ENCODE measurements at regions not wholly inside any gene's neighbourhood (a gene's known extent, or its start where the extent isn't known, plus 50 kb on each side); places are given as distances from the start of the nearest gene placed in this dataset.

- 32 to 50% methylated on average over 6 of the region's 6 CpGs for WGBS, 2 donors
- no peaks in the 10 kb centered on the region for H3K36me3 ChIP-seq
- ATAC-seq (peak in 7 of 8 donors; percentile 45 to 87 (median 66)), DNase-seq (peak; percentile 13 to 21)
- TF ChIP-seq CTCF (IDR thresholded peaks at IDR 0.05), result no peak
- intact Hi-C loops (cut with DNase I), result loop anchor here in 1 of 10 donors (5.0 kb wide), 1 partner anchor 88 kb away; no protein-coding TSS in a partner anchor
- H3K9me3 ChIP-seq, result no peaks in the 10 kb centered on the region
- H3K4me1 ChIP-seq, result peaks cover 0 to 25% (median 13%) of the 10 kb centered on the region in 9 donors
- H3K27me3 ChIP-seq, result no peaks in the 10 kb centered on the region
- H3K4me3 ChIP-seq, result no peak overlapping the region
- peak overlapping the region in 9 of 10 donors; percentile 22 to 76 (median 64) for H3K27ac ChIP-seq
These were observed 521.4 kb upstream of the JAG1 start for GRCh38 chr20:11195169-11195568.

GRCh38 chr20:11195899-11196558 lies 522.2 kb upstream of the JAG1 start:
- Histone ChIP-seq H3K27me3 (no peaks in the 10 kb centered on the region), H3K9me3 (no peaks in the 10 kb centered on the region), H3K36me3 (no peaks in the 10 kb centered on the region), H3K27ac (peak overlapping the region in 9 of 10 donors; percentile 37 to 76 (median 64)), H3K4me1 (peaks cover 0 to 25% (median 13%) of the 10 kb centered on the region in 9 donors), H3K4me3 (no peak overlapping the region)
- ATAC-seq, result peak; percentile 54 to 88 (median 78)
- intact Hi-C loops (cut with DNase I), result loop anchor here in 1 of 10 donors (5.0 kb wide), 1 partner anchor 89 kb away; no protein-coding TSS in a partner anchor
- TF ChIP-seq CTCF (IDR thresholded peaks at IDR 0.05), result no peak
- DNase-seq, result peak in 1 of 2 donors; percentile 23
- WGBS, 2 donors, result 37 to 56% methylated on average over 8 of the region's 8 CpGs

- Histone ChIP-seq H3K4me1 (peaks cover 0 to 25% (median 13%) of the 10 kb centered on the region in 9 donors), H3K27me3 (no peaks in the 10 kb centered on the region), H3K9me3 (no peaks in the 10 kb centered on the region), H3K36me3 (no peaks in the 10 kb centered on the region), H3K4me3 (no peak overlapping the region), H3K27ac (no peak overlapping the region)
- ATAC-seq (no peak), DNase-seq (no peak)
- intact Hi-C loops (cut with DNase I), result loop anchor here in 1 of 10 donors (5.0 kb wide), 1 partner anchor 91 kb away; no protein-coding TSS in a partner anchor
- no peak for TF ChIP-seq CTCF (IDR thresholded peaks at IDR 0.05)
These were observed 524.1 kb upstream of the JAG1 start for GRCh38 chr20:11197851-11198250.

GRCh38 chr20:11200423-11200822 lies 526.6 kb upstream of the JAG1 start:
- Histone ChIP-seq H3K27ac (no peak overlapping the region), H3K4me1 (peaks cover 0 to 23% (median 12%) of the 10 kb centered on the region in 9 donors), H3K9me3 (no peaks in the 10 kb centered on the region), H3K36me3 (no peaks in the 10 kb centered on the region), H3K27me3 (no peaks in the 10 kb centered on the region), H3K4me3 (no peak overlapping the region)
- ATAC-seq, result no peak
- intact Hi-C loops (cut with DNase I), result loop anchor here in 5 of 10 donors (5.0 to 10.0 kb wide), 4 partner anchors 106 to 526 kb away; partner anchors contain the start of gene JAG1 (in 2 of the 5)
- no peak for DNase-seq
- TF ChIP-seq CTCF (IDR thresholded peaks at IDR 0.05), result no peak
